ENCODE measurements at regions not wholly inside any gene's neighbourhood (a gene's known extent, or its start where the extent isn't known, plus 50 kb on each side); places are given as distances from the start of the nearest gene placed in this dataset.

DNA sequence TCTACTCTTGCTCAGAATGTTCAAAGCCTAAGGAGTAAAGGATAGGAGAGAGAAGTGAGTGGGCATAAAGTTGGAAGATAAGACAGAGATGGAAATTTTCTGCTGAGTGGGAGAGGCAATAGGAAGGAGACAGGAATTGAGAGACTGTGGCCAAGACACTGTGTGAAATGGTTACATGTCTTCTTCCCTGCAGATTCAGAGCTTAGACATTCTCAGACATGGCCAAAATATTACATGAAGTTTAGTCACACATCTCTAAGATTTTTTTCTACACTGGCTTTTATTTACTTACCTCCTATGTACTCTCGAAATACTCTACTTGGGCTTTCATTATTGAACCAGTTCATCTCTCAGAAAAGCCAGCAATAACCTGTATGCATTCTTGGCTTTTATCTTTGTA lies 363.0 kb upstream of the FANCL start:
- TF ChIP-seq GATA2 (IDR thresholded peaks at IDR 0.05; ENCODE audit: low read depth, low read length): no peak
- no peak for TF ChIP-seq GATA3 (IDR thresholded peaks at IDR 0.05; ENCODE audit: low read depth, low read length)
